ENCODE measurements at regions not wholly inside any gene's neighbourhood (a gene's known extent, or its start where the extent isn't known, plus 50 kb on each side); places are given as distances from the start of the nearest gene placed in this dataset.
"Not testable (repeated sequence)": the region's sequence is repeated elsewhere in the genome, so short reads cannot be mapped to it uniquely, and the experiment has no call there.

- not testable (repeated sequence) for DNase-seq (ENCODE audit: low spot score)
These were observed 1370.0 kb downstream of the CDH12 start for GRCh38 chr5:21482983-21483650.

GRCh38 chr5:21482522-21482921 is 1370.6 kb downstream of the CDH12 start:
- not testable (repeated sequence) for DNase-seq (ENCODE audit: low spot score)

- DNase-seq (ENCODE audit: low spot score): peak; percentile 19
These were observed 1371.5 kb downstream of the CDH12 start for GRCh38 chr5:21481320-21482270.

GRCh38 chr5:21480054-21480453 is 1373.1 kb downstream of the CDH12 start:
- DNase-seq (ENCODE audit: low spot score): not testable (repeated sequence)

GRCh38 chr5:21473981-21474380 is 1379.2 kb downstream of the CDH12 start:
- not testable (repeated sequence) for DNase-seq (ENCODE audit: low spot score)

GRCh38 chr5:21473436-21473835 is 1379.7 kb downstream of the CDH12 start:
- not testable (repeated sequence) for DNase-seq (ENCODE audit: low spot score)

DNA sequence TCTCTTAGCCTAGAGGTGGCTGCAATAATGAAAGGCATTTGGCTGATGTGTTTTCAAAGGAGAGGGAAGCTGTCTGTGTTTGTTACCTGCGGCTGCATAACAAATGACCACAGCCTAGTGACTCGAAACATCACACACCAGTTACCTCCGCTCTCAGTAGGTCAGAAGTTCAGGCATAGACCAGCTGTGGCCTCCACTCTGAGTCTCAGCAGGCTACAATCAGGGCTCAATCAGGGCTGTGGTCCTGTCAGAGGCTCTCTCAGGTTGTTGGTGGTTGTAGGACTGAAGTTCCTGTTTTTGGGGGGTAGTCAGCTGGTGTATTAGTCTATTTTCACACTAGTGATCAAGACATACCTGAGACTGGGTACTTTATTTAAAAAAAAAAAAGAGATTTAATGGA is 1381.5 kb downstream of the CDH12 start:
- not testable (repeated sequence) for DNase-seq (ENCODE audit: low spot score)

DNA sequence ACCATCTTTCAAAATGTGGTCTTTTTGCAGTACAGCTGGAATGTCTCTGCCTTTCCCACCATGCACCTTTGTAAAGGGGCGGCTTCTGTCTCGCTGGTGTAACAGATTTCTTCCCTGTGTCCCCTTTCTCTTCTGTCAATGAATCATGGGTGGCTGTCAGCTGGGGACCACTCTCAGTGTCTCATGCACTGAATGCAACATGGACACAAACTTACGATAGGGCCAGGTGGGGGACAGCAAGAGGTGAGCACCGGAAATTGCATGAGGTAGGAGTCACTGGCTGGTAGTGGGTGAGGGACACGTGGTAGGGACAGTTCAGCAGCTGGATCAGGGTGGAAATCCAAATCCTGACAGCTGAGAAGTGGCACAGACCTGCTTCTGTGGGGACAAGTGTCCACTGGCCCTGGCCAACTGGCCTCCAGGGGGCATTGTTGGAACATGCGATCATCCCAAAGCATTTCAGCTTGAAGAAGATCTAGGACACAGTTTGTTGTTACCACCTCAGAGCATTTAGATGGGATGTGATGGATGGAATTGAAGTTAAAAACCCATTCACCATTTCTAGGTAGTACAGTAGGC is 1383.5 kb downstream of the CDH12 start:
- peak; percentile 71 for DNase-seq (ENCODE audit: low spot score)

GRCh38 chr5:21467544-21467943 is 1385.6 kb downstream of the CDH12 start:
- not testable (repeated sequence) for DNase-seq (ENCODE audit: low spot score)

DNA sequence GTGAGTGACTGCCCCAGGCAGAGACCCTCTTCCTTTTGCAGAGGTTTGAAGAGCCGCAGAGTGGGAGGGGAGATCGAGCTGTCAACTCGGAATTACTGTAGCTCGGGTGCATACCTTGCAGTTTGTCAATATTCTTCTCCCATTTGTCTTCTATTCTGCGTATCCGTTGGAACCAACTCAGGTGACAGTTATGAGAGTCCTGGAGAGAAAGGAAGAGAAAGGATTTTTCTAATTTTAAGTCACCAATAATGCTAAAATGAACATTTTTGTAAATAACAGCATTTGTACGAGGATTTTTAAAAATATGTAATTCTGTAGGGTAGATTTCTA is 1393.4 kb downstream of the CDH12 start:
- DNase-seq (ENCODE audit: low spot score): not testable (repeated sequence)

- DNase-seq (ENCODE audit: low spot score): peak; percentile 14
These were observed 1400.7 kb downstream of the CDH12 start for GRCh38 chr5:21452449-21452848.

GRCh38 chr5:21432646-21433045 is 1420.5 kb downstream of the CDH12 start:
- no peak for DNase-seq (ENCODE audit: low spot score)

DNA sequence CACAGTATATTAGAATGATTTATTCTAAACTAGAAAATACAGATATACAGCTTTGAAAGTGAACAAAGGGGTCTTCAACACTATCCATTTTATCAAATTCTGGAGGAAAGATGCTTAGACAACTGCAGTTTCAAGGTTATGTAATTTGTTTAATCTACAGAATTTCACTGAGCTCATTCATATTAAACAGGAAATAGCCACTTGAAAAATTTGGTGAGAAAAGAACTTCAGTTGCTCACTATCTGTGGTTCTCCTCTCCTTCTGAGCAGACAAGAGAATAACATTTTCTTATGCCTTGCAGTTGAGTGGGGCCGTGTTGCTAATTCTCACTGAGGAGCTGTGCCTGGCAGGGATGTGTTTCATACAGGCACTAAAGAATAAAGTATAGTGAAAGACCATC is 1428.2 kb downstream of the CDH12 start:
- DNase-seq (ENCODE audit: low spot score): no peak

DNA sequence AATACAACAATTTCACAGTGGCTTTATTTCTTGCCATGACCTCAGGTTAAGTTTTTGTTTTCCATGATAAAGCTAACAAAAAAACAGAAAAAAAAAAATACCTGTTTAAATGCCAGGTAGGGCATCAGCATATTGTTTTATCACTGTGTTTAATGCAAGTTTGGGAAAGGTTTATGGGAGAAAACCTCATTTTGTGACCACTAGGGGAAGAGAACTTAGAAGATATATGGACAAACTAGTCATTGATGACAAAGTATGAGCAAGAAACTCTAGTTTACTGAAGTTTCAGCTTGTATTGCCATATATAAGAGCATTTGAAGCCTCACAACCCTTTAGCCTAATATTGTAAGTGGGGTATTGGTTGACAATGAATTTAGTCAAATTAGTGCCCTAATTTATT is 1431.4 kb upstream of the CDH18 start:
- no peak for DNase-seq (ENCODE audit: low spot score)

DNA sequence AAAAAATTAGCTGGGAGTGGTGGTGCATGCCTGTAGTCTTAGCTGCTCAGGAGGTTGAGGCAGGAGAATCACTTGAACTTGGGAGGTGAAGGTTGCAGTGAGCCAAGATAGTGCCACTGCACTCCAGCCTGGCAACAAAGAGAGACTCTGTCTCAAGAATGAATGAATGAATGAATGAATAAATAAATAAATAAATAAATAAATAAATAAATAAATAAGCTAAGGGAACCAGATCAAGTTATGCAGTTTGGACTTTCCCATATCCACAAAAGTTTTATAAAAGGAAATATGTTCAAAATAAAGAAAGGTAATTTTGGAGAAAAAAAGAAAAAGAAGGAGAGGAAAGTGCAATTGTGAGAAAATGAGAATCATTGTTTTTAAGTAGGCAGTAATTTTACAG is 1414.1 kb upstream of the CDH18 start:
- DNase-seq (ENCODE audit: low spot score): not testable (repeated sequence)

- no peak for DNase-seq (ENCODE audit: low spot score)
These were observed 1410.5 kb upstream of the CDH18 start for GRCh38 chr5:21398511-21398910.

- DNase-seq (ENCODE audit: low spot score): no peak
These were observed 1409.7 kb upstream of the CDH18 start for GRCh38 chr5:21397693-21398092.

DNA sequence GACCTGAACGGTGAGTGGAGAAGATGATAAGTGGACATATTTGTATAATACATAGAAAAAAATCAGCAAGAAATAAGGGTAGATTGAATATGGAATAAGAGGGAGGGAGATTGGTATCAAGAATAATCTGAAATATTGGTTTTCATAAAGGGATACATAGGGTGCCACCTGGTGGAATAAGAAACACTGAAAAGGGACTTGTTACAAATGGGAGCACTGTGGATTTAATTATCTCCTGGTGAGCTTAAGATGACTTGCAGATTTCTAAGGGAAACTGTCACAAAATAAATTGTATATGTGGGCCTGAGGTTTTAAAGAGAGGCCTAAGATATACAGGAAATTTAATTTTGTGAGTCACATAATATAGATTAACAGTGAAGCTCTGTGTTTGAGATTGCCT is 1403.5 kb upstream of the CDH18 start:
- no peak for DNase-seq (ENCODE audit: low spot score)

DNA sequence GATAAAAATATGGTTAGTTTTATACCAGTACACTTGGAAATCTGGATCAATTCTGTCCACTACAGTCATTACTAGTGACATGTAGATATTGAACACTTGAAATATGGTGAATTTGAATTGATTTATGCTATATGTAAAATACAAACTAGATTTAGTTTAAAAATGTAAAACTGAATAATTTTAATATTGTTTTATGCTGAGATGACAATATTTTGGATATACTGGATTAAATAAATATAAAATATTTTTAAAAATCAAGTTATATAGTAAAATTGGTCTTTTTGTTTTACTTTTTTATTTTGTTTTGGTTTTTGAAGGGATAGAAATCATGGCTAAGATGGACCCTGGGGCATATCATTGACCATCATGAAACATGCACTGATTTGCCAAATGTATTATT is 1372.8 kb upstream of the CDH18 start:
- not testable (repeated sequence) for DNase-seq (ENCODE audit: low spot score)

GRCh38 chr5:21341948-21342261 is 1353.9 kb upstream of the CDH18 start:
- DNase-seq (ENCODE audit: low spot score): not testable (repeated sequence)

- not testable (repeated sequence) for DNase-seq (ENCODE audit: low spot score)
These were observed 1353.4 kb upstream of the CDH18 start for GRCh38 chr5:21341203-21341947.

GRCh38 chr5:21340233-21340632 is 1352.2 kb upstream of the CDH18 start:
- DNase-seq (ENCODE audit: low spot score): not testable (repeated sequence)

Data from pons (tissue), 1 donor.